CD4-positive, alpha-beta T cell treated with Interleukin-15 for 4 hours (primary cell): ENCODE measurements at regions not wholly inside any gene's neighbourhood (a gene's known extent, or its start where the extent isn't known, plus 50 kb on each side); places are given as distances from the start of the nearest gene placed in this dataset.

Experiments used
- DNase-seq: peaks from one replicate; pipeline ENCODE4 v3.0.0-alpha.2; 2020; ENCODE audit warnings: low spot score

- no peak for DNase-seq
Observed at GRCh38 chr16:76182041-76182635, 95.1 kb upstream of the CNTNAP4 start.

DNA sequence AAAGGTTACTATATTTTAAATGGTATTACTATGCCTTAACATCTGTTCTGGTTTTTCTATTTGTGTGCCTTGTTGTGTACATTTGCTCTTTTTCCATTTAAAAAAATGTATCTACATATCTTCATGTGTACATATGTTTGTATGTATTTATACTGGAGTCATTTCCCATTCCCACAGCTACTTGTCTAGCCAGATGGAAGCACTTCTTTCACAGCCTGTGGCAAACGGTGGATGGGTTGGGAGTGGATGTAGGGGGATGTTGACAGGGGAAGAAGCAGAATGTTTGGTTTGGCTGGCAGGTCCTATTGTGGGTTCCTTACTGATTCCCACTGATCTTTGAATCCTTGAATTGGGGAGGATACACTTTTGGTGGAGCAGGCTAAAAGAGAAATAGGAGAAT is 93.6 kb upstream of the CNTNAP4 start:
- DNase-seq: no peak

DNA sequence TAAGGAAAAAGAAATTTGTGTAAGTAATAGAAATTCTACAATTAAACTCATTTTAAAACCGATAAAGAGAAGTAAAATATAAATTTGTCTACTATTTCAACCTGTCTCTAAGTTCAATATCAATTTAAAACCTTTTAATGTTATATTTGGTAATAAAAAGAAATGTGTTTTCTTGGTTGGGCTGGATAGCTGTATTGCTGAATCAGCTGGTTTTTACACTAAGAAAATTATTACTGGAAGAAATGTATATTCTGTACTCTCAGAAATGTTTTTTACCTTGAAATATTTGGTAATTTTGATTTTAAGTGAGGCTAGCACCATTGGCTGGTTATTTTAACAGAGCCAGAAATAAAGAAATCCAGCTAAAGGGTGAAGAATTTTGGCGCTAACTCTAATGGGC is 87.1 kb upstream of the CNTNAP4 start:
- no peak for DNase-seq

DNA sequence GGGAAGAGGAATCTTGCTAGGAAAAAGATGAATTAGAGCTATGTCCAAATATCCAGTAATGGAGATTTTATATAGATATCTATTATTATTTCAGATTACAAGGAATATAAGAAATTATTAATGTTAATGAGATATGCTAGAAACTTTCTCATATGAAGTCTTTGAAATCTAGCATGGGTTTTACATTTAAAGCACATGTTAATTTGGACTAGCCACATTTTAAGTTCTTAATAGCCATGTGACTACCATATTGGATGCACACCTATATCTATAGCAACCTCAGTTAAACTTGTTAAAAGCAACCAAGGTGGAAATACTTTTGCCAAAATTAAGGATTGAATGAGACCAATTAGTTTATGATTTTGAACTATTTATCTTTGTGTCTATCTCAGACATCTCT is 86.7 kb upstream of the CNTNAP4 start:
- DNase-seq: no peak

- DNase-seq: no peak
Observed at GRCh38 chr16:76193906-76194615, 83.1 kb upstream of the CNTNAP4 start.

DNA sequence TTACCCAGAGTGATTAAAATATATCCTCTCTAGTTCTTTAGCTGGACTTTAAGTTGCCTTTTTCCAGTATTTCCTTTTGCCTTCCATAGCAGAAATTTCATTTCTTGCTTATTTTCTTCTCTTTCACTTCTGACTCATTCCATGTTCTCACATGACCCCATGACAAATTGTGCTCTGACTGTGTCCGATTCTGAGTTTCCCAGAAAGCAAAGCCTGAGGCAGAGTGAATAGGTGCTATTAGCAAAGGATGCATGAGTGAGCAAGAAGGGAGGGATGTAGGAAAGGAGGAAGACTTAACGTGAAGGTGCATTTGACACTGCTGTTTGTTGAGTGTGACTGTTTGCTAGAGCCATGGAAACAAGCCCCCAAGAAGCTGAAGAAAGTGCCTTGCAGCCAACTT is 82.6 kb upstream of the CNTNAP4 start:
- no peak for DNase-seq

DNA sequence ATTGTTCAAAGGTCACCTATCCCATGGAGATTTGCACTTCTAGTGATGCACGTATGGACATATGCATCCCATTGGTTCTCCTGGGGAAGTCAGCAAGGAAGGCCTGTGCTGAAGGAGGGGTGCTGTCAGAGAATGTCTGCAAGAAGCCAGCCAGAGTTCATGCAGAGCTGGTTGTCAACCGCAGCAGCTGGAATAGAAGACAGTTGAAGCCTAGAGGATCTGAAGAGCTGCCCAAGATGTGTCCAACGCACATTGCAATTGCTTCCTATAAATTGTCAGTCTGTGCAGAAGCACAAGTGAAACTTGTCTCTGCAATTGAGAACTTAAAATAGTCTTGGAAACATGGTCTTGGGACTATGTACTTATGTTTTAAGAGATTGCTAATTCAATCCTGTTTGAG is 82.1 kb upstream of the CNTNAP4 start:
- DNase-seq: no peak

GRCh38 chr16:76195648-76196047 is 81.6 kb upstream of the CNTNAP4 start:
- DNase-seq: no peak

DNA sequence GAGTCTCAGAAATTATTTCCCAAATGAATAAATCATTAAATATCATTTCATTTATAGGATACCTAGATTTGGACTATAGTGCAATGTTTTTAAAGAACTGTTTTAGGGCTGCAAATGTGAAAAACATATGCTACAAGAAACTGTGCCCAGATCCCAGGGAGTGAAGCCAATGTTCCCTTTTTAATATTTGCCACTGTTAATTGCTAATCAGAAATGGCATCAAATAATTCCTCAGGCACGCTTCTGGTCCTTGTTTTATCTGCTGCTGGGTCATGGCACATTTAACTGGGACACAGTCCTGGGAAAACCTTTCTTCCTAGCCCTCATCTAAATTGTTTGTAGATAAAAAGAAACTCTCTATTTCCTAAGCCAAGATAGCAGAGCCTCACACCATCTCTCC is 79.3 kb upstream of the CNTNAP4 start:
- DNase-seq: no peak

DNA sequence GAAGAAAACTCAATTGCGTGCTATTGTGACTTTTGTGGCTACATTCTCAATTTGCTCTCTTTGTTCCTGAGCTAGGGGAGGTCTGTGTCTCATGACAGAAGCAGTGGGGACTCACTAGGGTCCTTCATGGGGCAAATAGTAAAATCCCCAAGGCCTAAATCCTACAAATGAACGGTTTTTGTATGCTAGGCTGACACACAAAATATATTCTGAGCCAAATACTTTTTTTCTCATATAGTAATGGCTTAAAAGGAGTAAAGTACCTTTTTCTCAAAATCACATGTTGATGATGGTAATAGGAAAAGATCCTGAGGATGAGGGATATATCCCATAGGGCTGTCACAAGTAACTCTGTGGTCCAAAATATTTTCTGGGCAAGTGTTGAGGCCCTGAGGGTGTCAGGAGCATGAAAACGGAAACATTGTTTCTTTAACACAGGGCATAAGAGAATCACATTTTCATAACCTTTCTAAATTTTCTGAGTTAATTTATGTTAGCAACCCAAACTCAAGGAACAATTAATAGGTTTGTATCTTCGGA is 77.5 kb upstream of the CNTNAP4 start:
- no peak for DNase-seq

DNA sequence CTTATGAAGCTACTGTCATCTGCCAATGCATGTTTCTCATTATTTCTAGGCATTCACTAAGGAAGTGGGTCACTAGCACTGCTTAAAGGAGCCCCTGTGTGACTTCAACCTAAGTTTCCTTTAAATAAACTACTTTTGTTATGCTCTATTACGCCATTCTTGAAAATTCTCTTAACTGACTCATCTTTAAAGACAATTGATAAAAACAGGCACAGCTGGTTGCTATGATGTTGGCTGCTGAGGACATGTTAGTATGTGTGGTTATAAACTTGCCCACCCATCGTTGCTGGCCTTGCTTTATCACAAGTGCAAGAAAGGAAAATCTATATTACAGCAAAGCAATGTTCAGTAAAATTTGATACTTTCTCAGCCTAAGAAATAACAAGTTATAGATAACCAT is 75.8 kb upstream of the CNTNAP4 start:
- no peak for DNase-seq

DNA sequence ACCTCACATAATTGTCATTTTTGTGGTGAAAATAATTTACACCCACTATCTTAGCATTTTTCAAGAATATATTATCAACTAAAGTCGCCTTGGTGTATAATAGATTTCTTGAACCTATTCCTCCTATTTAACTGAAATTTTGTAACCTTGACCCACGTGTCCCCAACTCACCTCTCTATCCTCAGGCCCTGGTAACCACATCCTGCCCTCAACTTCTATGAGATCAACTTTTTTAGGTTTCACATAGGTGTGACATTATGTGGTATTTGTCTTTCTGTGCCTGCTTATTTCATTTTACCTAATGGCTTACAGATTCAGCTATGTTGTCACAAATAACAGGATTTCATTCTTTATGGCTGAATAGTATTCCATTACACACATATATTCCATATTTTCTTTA is 73.0 kb upstream of the CNTNAP4 start:
- DNase-seq: no peak

GRCh38 chr16:76207270-76207669 is 69.9 kb upstream of the CNTNAP4 start:
- no peak for DNase-seq

GRCh38 chr16:76210157-76210556 is 67.0 kb upstream of the CNTNAP4 start:
- DNase-seq: no peak

- no peak for DNase-seq
Observed at GRCh38 chr16:76213860-76214259, 63.3 kb upstream of the CNTNAP4 start.

DNA sequence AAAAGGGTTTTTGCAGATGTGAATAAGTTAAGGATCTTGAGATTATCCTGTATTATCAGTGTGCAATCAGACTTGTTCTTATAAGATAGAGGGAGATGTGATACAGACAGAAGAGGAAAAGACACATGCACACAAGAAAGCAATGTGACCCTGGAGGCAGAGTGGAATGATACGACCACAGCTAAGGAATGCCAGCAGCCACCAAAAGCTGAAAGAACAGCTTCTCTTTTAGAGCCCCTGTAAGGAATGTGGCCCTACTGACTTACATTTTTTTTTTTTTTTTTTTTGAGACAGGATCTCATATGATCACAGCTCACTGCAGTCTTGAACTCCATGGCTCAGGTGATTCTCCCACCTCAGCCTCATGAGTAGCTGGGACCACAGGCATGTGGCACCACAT is 62.3 kb upstream of the CNTNAP4 start:
- DNase-seq: no peak

DNA sequence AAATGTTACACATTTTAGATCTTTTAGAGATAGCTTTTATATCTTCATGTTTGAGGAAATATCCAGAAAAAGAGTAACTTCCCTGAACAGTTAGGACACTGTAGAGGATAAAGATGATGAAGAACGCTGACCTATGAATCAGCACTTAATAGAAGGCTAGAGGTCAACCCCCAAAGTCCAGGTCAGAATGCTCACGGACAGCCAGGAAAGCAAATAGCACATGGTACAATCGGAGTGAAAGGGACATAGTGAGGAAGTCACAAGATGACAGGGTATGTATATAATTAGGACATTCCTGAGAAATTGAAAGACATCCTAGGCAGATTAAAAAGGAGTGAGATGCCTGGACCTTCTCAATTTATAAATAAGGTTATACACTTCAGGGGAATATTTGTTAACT is 55.1 kb upstream of the CNTNAP4 start:
- no peak for DNase-seq

- DNase-seq: no peak
Observed at GRCh38 chr16:76222853-76223252, 54.3 kb upstream of the CNTNAP4 start.

GRCh38 chr16:76226011-76226410 is 51.2 kb upstream of the CNTNAP4 start:
- DNase-seq: no peak

DNA sequence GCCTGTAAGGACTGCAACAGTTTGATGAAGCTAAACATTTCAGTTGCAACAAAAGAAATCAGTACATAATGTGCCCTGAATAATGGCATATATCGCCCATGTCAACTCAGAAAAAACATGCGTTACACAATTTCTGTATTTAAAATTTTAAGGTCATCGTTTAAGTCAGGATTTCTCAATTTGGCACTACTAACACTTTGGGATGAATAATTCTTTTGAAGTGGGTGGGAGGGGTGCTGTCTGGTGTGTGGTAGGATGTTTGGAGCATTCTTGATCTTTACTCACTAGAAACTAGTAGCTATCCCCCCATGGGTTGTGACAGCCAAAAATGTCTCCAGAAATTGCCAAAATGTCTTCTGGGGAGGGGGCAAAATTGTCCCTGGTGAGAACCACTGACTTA is 50.7 kb upstream of the CNTNAP4 start:
- no peak for DNase-seq
